Esophagus muscularis mucosa (tissue), 4 donors: ENCODE measurements at regions not wholly inside any gene's neighbourhood (a gene's known extent, or its start where the extent isn't known, plus 50 kb on each side); places are given as distances from the start of the nearest gene placed in this dataset.

ENCODE experiments used
- DNase-seq: peaks from one replicate; pipeline ENCODE4 v3.0.0-alpha.2; 2017; ENCODE audit errors: extremely low spot score
- H3K27ac ChIP-seq, 4 donors: fragments of 200-600 bp; sonication (generic); replicated peaks in 1 of 4; 1 replicate in 3 of 4; 2 replicates in 1 of 4; pipeline ENCODE4 v1.5.1; 2016 to 2019; ENCODE audit warnings: mild to moderate bottlenecking in 1 of 4
- H3K27me3 ChIP-seq, 4 donors: fragments of 200-600 bp; sonication (generic); one replicate each; pipeline versions ENCODE4 v1.5.1 to v1.6.0; 2016 to 2019
- H3K36me3 ChIP-seq, 4 donors: fragments of 200-600 bp; sonication (generic); one replicate each; pipeline ENCODE4 v1.5.1; 2016 to 2019
- H3K4me1 ChIP-seq, 4 donors: fragments of 200-600 bp; sonication (generic); one replicate each; pipeline ENCODE4 v1.5.1; 2016 to 2019
- H3K4me3 ChIP-seq, 4 donors: fragments of 200-600 bp; sonication (generic); 1 replicate in 2 of 4; 2 replicates in 2 of 4; pipeline ENCODE4 v1.5.1; 2016 to 2019; ENCODE audit warnings: mild to moderate bottlenecking in 4 of 4, moderate library complexity in 1 of 4
- H3K9me3 ChIP-seq, 4 donors: fragments of 200-600 bp; sonication (generic); 1 replicate in 3 of 4; 2 replicates in 1 of 4; pipeline ENCODE4 v1.5.1; 2016 to 2019
- CTCF ChIP-seq, 3 experiments: fragments of 200-600 bp in 2 of 3; fragments of 450-650 bp in 1 of 3; sonication (generic) in 2 of 3; IDR thresholded peaks; one replicate each; pipeline ENCODE4 v1.5.1; 2017 to 2019; ENCODE audit warnings: antibody characterized with exemption in 3 of 3, mild to moderate bottlenecking in 2 of 3, moderate library complexity in 1 of 3
- EP300 ChIP-seq: sonication (generic); formaldehyde crosslinking; IDR thresholded peaks from one replicate; pipeline ENCODE4 v1.6.1; 2017; ENCODE audit warnings: antibody characterized with exemption
- POLR2A ChIP-seq: fragments of 450-650 bp; IDR thresholded peaks from one replicate; pipeline ENCODE4 v1.6.1; 2017; ENCODE audit warnings: antibody characterized with exemption, moderate library complexity, mild to moderate bottlenecking, low read depth
- POLR2AphosphoS5 ChIP-seq, 2 donors: sonication (generic); formaldehyde crosslinking; IDR thresholded peaks; one replicate each; pipeline ENCODE4 v1.6.1; 2017; ENCODE audit warnings: antibody characterized with exemption in 2 of 2
- WGBS: methylation state at CpG from one replicate; pipeline ENCODE4 v1.1.5; 2018; 5-methylcytosine and 5-hydroxymethylcytosine counted together
- intact Hi-C: fragments of 100-400 bp; cut with DNase I; formaldehyde crosslinking; loops from one replicate; pipeline ENCODE4 v1.15.1; 2023

- intact Hi-C loops, result no loop called here
- WGBS, result 61% methylated on average over 1 of the region's 1 CpG
- H3K9me3 ChIP-seq, result no peaks in the 10 kb centered on the region
- H3K27ac ChIP-seq, result no peak overlapping the region
- TF ChIP-seq POLR2AphosphoS5 (IDR thresholded peaks at IDR 0.05), result no peak
- no peak for TF ChIP-seq EP300
- no peak for TF ChIP-seq CTCF (IDR thresholded peaks at IDR 0.05)
- no peak for TF ChIP-seq POLR2A
- no peaks in the 10 kb centered on the region for H3K27me3 ChIP-seq
- H3K4me3 ChIP-seq, result no peak overlapping the region
- H3K36me3 ChIP-seq, result no peaks in the 10 kb centered on the region
- no peak for DNase-seq
- H3K4me1 ChIP-seq, result no peaks in the 10 kb centered on the region
These were observed 169.9 kb upstream of the SLC39A10 start for GRCh38 chr2:195486987-195487644.

- intact Hi-C loops, result no loop called here
- H3K36me3 ChIP-seq, result no peaks in the 10 kb centered on the region
- H3K9me3 ChIP-seq, result no peaks in the 10 kb centered on the region
- H3K27ac ChIP-seq, result no peak overlapping the region
- no peaks in the 10 kb centered on the region for H3K27me3 ChIP-seq
- DNase-seq, result no peak
- 74% methylated on average over 2 of the region's 2 CpGs for WGBS
- no peaks in the 10 kb centered on the region for H3K4me1 ChIP-seq
- H3K4me3 ChIP-seq, result no peak overlapping the region
- no peak for TF ChIP-seq EP300
- no peak for TF ChIP-seq CTCF (IDR thresholded peaks at IDR 0.05)
- no peak for TF ChIP-seq POLR2AphosphoS5 (IDR thresholded peaks at IDR 0.05)
- no peak for TF ChIP-seq POLR2A
These were observed 170.5 kb upstream of the SLC39A10 start for GRCh38 chr2:195486520-195486919.

- Histone ChIP-seq H3K4me1 (no peaks in the 10 kb centered on the region), H3K27me3 (no peaks in the 10 kb centered on the region), H3K36me3 (no peaks in the 10 kb centered on the region), H3K9me3 (no peaks in the 10 kb centered on the region), H3K27ac (no peak overlapping the region), H3K4me3 (no peak overlapping the region)
- intact Hi-C loops, result no loop called here
- DNase-seq, result no peak
- WGBS, result 38% methylated on average over 1 of the region's 1 CpG
- no peak for TF ChIP-seq POLR2A
- no peak for TF ChIP-seq POLR2AphosphoS5 (IDR thresholded peaks at IDR 0.05)
- no peak for TF ChIP-seq EP300
- no peak for TF ChIP-seq CTCF (IDR thresholded peaks at IDR 0.05)
These were observed 175.0 kb upstream of the SLC39A10 start for GRCh38 chr2:195482010-195482409.

- Histone ChIP-seq H3K27ac (no peak overlapping the region), H3K36me3 (no peaks in the 10 kb centered on the region), H3K4me1 (no peaks in the 10 kb centered on the region), H3K4me3 (no peak overlapping the region), H3K9me3 (no peaks in the 10 kb centered on the region), H3K27me3 (no peaks in the 10 kb centered on the region)
- intact Hi-C loops, result no loop called here
- DNase-seq, result no peak
- TF ChIP-seq EP300 (no peak), POLR2AphosphoS5 (IDR thresholded peaks at IDR 0.05) (no peak), POLR2A (no peak), CTCF (IDR thresholded peaks at IDR 0.05) (no peak)
These were observed 176.9 kb upstream of the SLC39A10 start for GRCh38 chr2:195480121-195480520.

GRCh38 chr2:195479407-195479806 is 177.6 kb upstream of the SLC39A10 start:
- no peak for DNase-seq
- Histone ChIP-seq H3K9me3 (no peaks in the 10 kb centered on the region), H3K36me3 (no peaks in the 10 kb centered on the region), H3K27ac (no peak overlapping the region), H3K4me3 (no peak overlapping the region), H3K4me1 (no peaks in the 10 kb centered on the region), H3K27me3 (no peaks in the 10 kb centered on the region)
- WGBS, result 92% methylated on average over 3 of the region's 3 CpGs
- intact Hi-C loops, result no loop called here
- TF ChIP-seq POLR2A (no peak), POLR2AphosphoS5 (IDR thresholded peaks at IDR 0.05) (no peak), EP300 (no peak), CTCF (IDR thresholded peaks at IDR 0.05) (no peak)
